Panc1 (cell line): ENCODE measurements at regions not wholly inside any gene's neighbourhood (a gene's known extent, or its start where the extent isn't known, plus 50 kb on each side); places are given as distances from the start of the nearest gene placed in this dataset.

Source experiments
- ATAC-seq: fragments of 200-7000 bp; cut with Tn5 transposase; 2 replicates; pipeline ENCODE4 v1.9.1; 2020; ENCODE audit warnings: mild to moderate bottlenecking, moderate library complexity
- BruUV-seq: library from RNA; stranded (reverse); fragments of 400-500 nt; replicated peaks from 2 replicates; lab custom pipeline; 2021; lab: Mats Ljungman, UMichigan
- CTCF ChIA-PET: fragments of 300-600 bp; sonication (Branson Sonifier 250); formaldehyde crosslinking; loops from one replicate; lab custom pipeline; 2022; ENCODE audit warnings: antibody characterized with exemption; lab: Charles Lee
- POLR2A ChIA-PET: fragments of 300-600 bp; sonication (Branson Sonifier 250); formaldehyde crosslinking; loops from one replicate; lab custom pipeline; 2022; ENCODE audit warnings: antibody characterized with exemption; lab: Charles Lee
- DNase-seq: peaks from one replicate; pipeline ENCODE4 v3.0.0-alpha.2; 2010; ENCODE audit warnings: low read depth, low spot score
- H3K27ac ChIP-seq: 2 replicates; pipeline ENCODE4 v1.5.1; 2011; ENCODE audit warnings: mild to moderate bottlenecking, low read length, inconsistent platforms
- H3K27me3 ChIP-seq: fragments of 200-500 bp; sonication (Bioruptor generic); 2 replicates; pipeline ENCODE4 v1.6.0; 2014; ENCODE audit warnings: low read length, inconsistent platforms; ENCODE audit not compliant: control insufficient read depth, insufficient read depth
- H3K36me3 ChIP-seq: fragments of 200-500 bp; sonication (Bioruptor generic); 2 replicates; pipeline ENCODE4 v1.5.1; 2014; ENCODE audit warnings: inconsistent platforms, mild to moderate bottlenecking, low read length, moderate library complexity; ENCODE audit not compliant: control insufficient read depth, insufficient read depth
- H3K4me1 ChIP-seq: 2 replicates; pipeline ENCODE4 v1.5.1; 2011; ENCODE audit warnings: inconsistent platforms, mild to moderate bottlenecking, low read length, moderate library complexity; ENCODE audit not compliant: control insufficient read depth, insufficient read depth
- H3K4me3 ChIP-seq, 2 experiments: 2 replicates each; pipeline ENCODE4 v1.5.1; 2011 to 2012; ENCODE audit warnings: low read depth in 2 of 2, low read length in 2 of 2, mild to moderate bottlenecking in 2 of 2, inconsistent platforms in 1 of 2, moderate library complexity in 1 of 2
- H3K9me3 ChIP-seq: fragments of 200-500 bp; sonication (Bioruptor generic); 2 replicates; pipeline ENCODE4 v1.5.1; 2014; ENCODE audit warnings: low read depth, mild to moderate bottlenecking, inconsistent platforms, low read length, moderate library complexity; ENCODE audit not compliant: control insufficient read depth, insufficient read depth
- CTCF ChIP-seq: fragments of 450-650 bp; IDR thresholded peaks from 2 replicates; pipeline ENCODE4 v1.5.1; 2017; ENCODE audit warnings: mild to moderate bottlenecking
- POLR2AphosphoS5 ChIP-seq: IDR thresholded peaks from 2 replicates; pipeline ENCODE4 v1.6.1; 2012; ENCODE audit warnings: mild to moderate bottlenecking, low read depth, low read length, moderate library complexity
- SIN3A ChIP-seq: IDR thresholded peaks from 2 replicates; pipeline ENCODE4 v1.6.1; 2012; ENCODE audit warnings: low read depth, mild to moderate bottlenecking, low read length, moderate library complexity, borderline replicate concordance; ENCODE audit not compliant: insufficient read depth
- TCF7L2 ChIP-seq: IDR thresholded peaks from 2 replicates; pipeline ENCODE4 v1.6.1; 2011; ENCODE audit warnings: mild to moderate bottlenecking, low read depth, low read length, inconsistent platforms
- in situ Hi-C: cut with HindIII; loops from 2 replicates; pipeline ENCODE4 v1.10.0; 2016; ENCODE audit warnings: low sequenced_read_pairs, low pct_unique_long_range_greater_than_20kb
- intact Hi-C: fragments of 100-400 bp; cut with micrococcal nuclease; formaldehyde crosslinking; loops from one replicate; pipeline ENCODE4 v1.10.0; 2022; ENCODE audit not compliant: unreplicated experiment
- TF ChIP-seq, protein P1 (sequence below), 2 experiments: IDR thresholded peaks; 2 replicates each; pipeline ENCODE4 v1.6.1; 2011 to 2012; ENCODE audit warnings: low read depth in 2 of 2, control low read depth in 1 of 2, low read length in 1 of 2, mild to moderate bottlenecking in 1 of 2, moderate library complexity in 1 of 2; ENCODE audit not compliant: insufficient read depth in 1 of 2

DNA sequence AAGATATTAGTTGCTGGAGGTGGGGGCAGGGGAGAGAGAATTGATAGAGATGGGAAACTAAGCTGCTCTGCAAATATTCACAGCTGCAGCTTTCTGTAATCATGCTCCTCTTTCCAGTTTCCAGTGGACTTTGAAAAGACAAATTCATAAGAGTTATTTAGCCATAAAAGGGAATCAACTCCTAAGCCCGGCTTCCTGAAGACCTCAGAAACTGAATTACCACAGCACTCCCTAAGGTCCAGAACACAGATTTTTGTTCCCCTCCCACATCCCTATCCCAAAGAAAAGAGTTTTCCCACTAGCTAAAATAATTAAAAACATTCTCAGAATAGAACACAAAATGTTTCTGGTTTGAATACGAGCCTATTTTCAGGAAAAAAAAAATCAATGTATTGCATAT lies 871.8 kb upstream of the NR2F2 start:
- no peak overlapping the region for H3K27ac ChIP-seq
- no peaks in the 10 kb centered on the region for H3K27me3 ChIP-seq
- H3K4me1 ChIP-seq, result no peaks in the 10 kb centered on the region
- intact Hi-C loops (no loop called here), in situ Hi-C loops (no loop called here)
- CTCF ChIA-PET, result no interaction called here
- POLR2A ChIA-PET, result no interaction called here
- no TSS peak for BruUV-seq
- TF ChIP-seq, protein P1, sequence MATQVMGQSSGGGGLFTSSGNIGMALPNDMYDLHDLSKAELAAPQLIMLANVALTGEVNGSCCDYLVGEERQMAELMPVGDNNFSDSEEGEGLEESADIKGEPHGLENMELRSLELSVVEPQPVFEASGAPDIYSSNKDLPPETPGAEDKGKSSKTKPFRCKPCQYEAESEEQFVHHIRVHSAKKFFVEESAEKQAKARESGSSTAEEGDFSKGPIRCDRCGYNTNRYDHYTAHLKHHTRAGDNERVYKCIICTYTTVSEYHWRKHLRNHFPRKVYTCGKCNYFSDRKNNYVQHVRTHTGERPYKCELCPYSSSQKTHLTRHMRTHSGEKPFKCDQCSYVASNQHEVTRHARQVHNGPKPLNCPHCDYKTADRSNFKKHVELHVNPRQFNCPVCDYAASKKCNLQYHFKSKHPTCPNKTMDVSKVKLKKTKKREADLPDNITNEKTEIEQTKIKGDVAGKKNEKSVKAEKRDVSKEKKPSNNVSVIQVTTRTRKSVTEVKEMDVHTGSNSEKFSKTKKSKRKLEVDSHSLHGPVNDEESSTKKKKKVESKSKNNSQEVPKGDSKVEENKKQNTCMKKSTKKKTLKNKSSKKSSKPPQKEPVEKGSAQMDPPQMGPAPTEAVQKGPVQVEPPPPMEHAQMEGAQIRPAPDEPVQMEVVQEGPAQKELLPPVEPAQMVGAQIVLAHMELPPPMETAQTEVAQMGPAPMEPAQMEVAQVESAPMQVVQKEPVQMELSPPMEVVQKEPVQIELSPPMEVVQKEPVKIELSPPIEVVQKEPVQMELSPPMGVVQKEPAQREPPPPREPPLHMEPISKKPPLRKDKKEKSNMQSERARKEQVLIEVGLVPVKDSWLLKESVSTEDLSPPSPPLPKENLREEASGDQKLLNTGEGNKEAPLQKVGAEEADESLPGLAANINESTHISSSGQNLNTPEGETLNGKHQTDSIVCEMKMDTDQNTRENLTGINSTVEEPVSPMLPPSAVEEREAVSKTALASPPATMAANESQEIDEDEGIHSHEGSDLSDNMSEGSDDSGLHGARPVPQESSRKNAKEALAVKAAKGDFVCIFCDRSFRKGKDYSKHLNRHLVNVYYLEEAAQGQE (IDR thresholded peaks at IDR 0.05; ENCODE audit: insufficient read depth in 1 of 2, low read depth in 2 of 2, low read length in 1 of 2), result no peak
- no peak for TF ChIP-seq SIN3A
- no peak for TF ChIP-seq TCF7L2
- no peak for TF ChIP-seq CTCF
- TF ChIP-seq POLR2AphosphoS5, result no peak
- no peaks in the 10 kb centered on the region for H3K36me3 ChIP-seq
- no peak overlapping the region for H3K4me3 ChIP-seq
- DNase-seq (no peak), ATAC-seq (no peak)
- no peaks in the 10 kb centered on the region for H3K9me3 ChIP-seq

DNA sequence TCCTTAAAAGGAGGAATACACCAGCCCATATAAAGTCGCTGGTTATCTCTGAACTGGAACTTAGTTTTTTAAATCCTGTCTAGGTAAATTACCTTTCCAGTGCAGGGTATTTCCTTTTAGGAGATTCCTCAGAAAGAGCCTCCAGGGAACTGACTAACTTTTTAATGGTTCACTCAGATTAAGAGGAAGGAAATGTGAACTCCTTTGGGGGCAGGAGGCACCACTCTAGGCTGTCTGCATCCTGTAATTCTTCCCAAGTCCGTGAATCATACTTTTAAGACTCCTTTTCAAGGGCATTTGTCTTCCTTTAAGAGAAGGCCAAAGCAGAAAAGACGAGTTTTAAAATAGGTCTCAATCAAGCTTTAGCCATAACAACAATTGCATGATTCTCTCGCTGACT lies 871.2 kb upstream of the NR2F2 start:
- Histone ChIP-seq H3K27ac (no peak overlapping the region), H3K27me3 (no peaks in the 10 kb centered on the region), H3K4me1 (no peaks in the 10 kb centered on the region), H3K36me3 (no peaks in the 10 kb centered on the region), H3K9me3 (no peaks in the 10 kb centered on the region), H3K4me3 (no peak overlapping the region)
- ChIA-PET CTCF (no interaction called here), POLR2A (no interaction called here)
- BruUV-seq, result no TSS peak
- DNase-seq, result no peak
- in situ Hi-C loops, result no loop called here
- TF ChIP-seq, protein P1 (IDR thresholded peaks at IDR 0.05; ENCODE audit: insufficient read depth in 1 of 2, low read depth in 2 of 2, low read length in 1 of 2), result no peak
- TF ChIP-seq CTCF, result no peak
- no peak for TF ChIP-seq POLR2AphosphoS5
- TF ChIP-seq SIN3A, result no peak
- TF ChIP-seq TCF7L2, result no peak
- intact Hi-C loops, result no loop called here
- ATAC-seq, result no peak
